Activated effector memory CD4-positive, alpha-beta T cell treated with Interleukin-2 at 50 U/mL for 16 hours (primary cell): ENCODE measurements at regions not wholly inside any gene's neighbourhood (a gene's known extent, or its start where the extent isn't known, plus 50 kb on each side); places are given as distances from the start of the nearest gene placed in this dataset.
"Not testable (repeated sequence)": the region's sequence is repeated elsewhere in the genome, so short reads cannot be mapped to it uniquely, and the experiment has no call there.

Experiments used
- DNase-seq: peaks from one replicate; pipeline ENCODE4 v3.0.0-alpha.2; 2020

DNA sequence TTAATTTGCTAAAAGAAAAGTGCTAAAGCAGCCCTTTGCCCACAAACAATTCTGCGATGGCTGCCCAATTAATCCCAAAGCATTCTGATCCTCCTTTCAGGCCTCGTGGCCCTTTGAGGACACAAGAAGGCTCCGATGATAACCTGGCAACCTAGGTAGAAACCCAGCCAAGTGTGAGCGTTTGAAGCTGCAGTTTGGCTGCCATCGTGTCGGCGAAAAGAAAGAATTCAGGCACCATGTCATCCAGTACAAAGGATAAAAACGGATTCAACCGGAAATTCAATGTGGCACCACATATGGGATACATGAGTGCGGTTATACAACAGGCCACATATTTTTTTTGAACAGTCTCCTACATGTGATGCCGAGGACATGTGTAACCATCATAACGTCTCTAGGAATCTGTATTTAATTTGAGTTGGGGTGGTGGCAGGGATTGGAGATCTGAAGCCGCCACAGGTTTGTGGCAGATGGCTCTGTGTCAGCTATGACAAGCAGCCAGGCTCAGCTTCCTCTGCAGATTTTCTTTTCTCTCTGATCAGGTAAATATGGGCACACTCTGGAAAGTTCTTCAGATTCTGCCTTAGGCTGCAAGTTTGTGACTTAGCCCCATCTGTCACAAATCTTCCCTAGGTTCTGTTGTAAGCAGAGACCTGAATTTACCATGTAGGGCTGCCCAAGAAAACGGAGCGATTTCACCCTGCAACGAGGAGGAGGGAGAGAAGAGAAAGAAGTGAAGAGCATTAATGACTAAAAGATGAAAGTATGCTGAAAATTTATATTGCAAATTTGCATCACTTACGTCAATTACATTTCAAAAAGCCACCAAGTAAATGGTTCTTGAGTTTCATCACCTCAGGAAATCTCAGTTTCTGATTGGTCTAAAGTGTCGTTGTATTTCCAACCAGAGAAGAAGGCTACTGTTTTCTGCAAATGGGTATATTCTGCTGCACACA, 573.2 kb downstream of the ZEB2 start:
- DNase-seq: no peak

DNA sequence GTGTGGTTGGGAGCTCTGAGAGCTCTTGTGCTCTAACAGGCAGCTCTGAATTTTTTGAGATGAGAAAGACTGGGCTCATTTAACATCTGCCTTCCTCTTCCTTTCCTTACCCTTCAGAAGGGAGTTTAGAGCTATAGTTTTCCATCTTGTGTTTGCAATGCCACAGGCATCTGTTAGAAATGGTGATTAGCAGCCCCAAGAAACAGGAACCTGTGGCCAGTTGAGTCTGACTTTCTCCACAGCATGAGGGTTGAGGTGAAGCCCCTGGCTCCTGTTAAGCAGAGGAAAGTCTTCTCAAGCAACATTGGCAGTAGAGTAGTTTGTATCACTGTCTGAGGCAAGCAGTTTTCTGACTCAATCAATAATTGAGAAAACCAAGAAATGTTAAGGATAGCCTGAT, 577.4 kb downstream of the ZEB2 start:
- no peak for DNase-seq

DNA sequence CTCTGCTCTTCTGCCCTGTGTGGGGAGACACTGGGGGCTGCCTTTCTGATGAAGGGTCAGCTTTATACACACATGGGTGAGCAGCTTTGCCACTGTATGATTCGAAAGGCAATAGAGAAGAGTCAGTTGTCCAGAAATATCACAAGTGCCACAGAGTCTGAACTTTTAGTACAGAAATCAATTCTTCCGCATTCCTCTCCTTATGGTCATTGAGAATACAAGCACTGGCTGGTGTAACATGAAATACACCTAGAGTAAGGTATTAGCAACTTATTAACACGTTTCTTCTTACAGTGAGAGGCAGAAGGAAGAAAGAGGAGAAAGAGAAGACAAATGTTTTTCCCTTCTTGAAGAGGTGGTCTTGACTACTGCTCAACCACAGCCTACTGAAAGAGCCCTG, 579.2 kb downstream of the ZEB2 start:
- DNase-seq: no peak

DNA sequence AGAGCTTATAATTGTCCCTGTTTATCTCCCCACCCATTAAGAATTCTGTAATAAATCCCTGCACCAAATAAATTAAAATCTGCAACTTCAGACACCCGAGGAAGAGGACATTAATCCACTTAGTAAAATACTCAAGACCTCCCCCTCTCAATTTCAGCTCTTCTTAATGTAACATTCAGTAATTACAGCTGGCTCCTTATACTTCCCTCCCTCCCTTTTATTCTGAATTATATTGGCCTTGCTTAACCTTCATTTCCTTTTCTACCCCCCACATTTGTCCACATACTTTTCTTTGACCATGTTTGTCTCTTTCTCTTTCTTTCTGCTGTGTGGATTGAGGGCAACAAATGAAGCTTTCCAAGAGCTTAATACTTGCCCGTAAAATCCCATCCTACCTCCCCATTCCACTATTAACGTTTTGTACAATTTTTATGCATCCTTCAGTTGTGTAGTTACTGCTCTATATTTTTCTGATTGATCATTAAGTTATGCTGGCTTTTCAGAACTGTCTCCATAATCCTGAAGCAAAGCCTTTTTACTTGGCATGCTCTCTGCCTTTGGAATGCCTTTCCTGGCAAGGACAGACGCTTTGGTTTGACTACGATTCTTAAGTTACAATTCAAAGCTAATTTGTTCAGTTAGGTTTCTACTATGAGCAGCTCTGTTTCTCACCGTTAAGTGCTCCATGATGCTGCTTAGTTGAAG, 580.1 kb downstream of the ZEB2 start:
- no peak for DNase-seq

DNA sequence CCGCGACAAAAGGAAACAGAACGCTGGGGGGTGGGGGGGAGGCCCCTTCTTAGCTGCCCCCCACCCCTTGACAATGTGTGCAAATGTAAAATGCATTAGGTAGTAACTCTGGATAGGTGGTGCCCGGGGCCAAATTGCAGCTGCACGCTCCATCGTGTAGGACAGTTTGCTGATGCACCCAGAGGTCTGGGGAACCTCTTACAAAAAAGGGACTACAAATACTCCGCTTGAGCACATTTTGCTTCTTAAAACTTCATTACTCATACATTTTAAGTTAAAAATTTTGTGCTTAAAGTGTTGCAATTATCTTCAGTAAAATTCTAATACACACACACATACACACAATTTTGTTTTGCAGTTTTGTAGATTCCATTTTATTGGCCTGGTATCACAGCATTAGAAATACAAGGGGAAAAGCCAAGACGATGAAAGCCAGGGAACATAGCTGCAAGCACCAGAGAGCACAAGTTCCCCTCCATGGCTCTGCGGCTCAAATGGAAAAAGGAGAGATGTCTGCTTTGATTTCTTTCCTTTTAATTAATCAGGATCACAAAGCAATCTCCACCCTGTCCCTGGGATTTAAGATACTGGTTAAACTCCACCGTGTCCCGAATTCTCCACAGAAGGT, 582.1 kb downstream of the ZEB2 start:
- DNase-seq: no peak

DNA sequence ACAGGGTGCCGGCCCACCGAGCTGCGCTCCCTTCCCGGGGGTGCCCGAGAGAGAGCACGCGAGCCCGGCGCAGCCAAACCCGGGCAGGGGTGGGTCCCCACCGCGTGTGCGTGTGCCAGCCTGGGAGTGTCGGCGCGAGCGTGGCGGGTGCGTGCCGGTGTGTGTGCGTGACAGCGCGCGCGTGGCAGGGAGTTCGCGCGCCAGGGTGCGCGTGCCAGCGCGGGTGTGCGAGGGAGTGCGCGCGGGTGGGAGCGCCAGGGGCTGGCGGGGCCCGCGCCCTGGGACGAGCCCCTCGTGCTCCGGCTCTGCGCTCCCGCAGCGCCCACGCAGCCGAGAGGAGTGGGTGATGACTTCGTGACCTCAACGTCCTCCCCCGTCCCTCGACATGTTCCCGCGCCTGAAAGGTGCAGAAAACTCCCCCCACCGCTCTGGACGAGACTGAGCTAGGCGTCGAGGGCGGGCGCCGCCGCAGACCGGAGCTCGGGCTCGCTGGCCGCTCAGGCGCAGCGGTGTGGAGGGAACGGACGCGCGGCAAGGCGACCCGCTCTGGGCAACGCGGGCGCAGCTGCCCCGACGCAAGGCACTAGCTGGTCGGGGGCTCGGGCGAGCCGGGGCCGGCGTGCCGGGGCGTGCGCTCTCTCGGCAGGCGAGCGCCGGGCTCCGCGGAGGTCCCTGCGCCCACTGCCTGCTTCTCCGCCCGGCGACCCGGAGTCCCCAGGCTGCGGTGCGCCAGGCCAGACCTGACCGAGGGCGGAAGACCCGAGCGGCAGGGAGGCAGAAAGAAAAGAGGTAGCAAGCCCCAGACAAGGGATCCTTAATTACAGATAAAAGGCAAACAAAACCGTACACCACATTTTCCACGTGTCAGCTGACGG, 582.8 kb downstream of the ZEB2 start:
- DNase-seq: no peak

DNA sequence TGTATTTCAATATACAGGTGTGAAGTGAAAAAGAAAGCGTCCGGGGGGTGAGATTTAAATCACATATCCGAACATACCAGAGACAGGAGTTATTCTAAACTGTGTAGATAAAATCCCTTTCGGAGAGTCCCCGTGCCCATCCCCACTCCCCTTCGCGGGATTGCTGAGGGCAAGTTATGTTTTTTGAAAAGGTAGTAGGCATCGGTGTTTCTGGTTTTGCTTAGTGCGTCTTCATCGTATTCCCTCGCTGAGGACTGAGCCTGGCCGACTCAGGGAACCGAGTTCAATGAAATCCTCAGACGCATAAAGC, 583.4 kb downstream of the ZEB2 start:
- DNase-seq: no peak

DNA sequence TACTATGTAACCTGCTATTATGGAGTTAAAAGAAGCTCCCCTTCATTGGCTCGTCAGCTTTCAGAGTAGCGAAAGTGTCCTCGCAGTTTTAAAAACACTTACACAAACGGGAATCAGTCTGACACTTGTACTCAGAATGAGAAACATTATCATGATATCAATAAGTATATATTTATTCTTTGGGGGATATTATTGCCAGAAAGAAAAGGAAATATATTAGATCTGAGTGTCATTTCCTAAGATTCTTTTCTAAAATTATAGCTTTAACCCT, 584.5 kb downstream of the ZEB2 start:
- DNase-seq: no peak

DNA sequence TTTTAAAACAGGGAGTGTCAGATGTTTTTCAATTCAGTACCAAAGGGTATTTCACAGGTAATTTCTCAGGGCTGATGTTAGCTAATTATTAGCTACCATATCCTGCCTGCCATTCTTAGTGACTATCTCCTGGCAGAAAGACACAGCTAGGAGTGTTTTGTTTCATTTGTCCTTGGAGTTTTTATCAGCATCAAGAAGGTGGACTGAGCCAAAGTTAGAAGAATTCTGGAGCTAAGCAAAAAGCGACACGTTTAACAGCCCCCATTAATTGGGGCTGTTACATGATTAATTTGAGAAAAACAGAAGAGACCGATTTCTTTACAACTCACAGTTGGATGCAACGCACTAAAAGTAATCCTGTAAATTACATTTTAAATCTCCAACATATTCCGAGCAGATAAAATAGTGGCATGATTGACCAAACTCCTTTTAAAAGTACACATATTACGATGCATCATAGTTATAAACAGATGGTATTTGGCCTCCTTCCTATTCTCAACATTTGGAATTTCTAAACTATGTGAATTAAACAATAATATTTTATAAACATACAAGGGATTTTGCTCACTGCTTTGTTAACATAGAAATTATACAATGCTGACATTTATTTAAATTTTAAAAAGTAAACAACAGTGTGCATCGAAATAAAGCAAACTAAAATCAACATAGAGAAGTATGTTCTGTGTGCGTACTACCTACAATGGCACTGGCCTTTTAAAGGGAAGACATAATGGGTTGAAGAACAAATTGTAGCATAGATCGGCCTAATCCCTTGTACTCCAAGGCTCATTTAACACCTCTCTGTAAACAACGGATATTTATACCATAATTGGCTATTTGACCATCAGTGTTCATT, 585.1 kb downstream of the ZEB2 start:
- no peak for DNase-seq

DNA sequence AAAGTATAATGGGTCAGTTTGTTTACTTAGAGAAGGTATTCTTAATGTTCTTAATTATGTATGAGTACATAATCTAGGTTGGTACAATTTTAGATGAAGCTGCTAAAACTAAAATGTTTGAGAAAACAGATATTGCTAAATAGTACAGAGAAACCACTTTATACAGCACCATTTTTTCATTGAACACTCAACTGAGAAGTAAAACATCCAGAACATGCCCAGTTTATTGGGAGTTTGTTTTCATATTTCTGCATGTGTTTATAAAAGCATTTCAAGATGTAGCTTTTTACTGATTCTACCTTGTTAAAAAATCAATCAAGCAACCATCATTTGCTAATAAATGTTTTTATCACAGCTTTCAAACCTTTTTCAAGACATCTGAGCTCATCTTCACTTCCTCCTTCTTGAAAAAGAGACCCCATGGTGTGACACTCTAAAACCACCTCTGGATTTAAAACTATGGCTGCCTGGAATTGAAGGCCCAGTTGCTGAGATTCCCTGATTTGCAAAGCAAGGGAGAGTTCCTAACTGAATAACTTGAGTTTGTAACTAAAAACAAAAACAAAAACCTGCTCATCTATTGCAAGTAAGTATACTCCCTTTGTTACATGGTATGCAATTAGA, 585.9 kb downstream of the ZEB2 start:
- DNase-seq: no peak

DNA sequence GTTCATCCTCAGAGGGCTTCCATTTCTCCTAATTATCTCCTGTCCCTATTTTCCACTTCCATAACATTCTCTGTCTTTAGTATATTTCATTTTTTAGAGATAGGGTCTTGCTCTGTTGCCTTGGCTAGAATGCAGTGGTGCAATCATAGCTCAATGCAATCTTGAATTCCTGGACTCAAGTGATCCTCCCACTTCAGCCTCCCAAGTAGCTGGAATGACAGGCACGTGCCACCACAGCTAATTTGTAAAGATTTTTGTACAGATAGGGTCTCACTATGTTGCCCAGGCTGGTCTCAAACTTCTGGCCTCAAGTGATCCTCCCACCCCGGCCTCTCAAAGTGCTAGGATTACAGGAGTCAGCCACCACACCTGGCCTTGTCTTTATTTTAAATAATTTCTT, 589.0 kb downstream of the ZEB2 start:
- no peak for DNase-seq

DNA sequence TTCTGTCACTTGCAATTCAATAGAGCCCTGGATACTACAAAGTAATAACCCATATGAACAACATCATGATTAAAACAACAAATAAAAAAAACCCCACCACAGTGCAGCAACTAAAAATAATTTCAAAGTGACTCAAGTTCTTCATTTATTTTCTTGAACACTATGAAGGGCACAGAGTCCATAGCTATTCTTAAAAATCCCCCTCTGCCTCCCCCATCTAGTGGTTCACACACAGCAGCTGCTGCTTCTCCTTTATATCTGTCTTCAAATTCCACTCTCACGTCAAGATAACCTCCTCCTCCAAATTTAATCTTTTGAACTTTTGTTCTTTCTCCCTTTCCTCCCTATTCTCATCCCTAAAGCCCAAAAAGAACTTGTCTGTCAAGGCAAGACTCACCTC, 591.3 kb downstream of the ZEB2 start:
- no peak for DNase-seq

DNA sequence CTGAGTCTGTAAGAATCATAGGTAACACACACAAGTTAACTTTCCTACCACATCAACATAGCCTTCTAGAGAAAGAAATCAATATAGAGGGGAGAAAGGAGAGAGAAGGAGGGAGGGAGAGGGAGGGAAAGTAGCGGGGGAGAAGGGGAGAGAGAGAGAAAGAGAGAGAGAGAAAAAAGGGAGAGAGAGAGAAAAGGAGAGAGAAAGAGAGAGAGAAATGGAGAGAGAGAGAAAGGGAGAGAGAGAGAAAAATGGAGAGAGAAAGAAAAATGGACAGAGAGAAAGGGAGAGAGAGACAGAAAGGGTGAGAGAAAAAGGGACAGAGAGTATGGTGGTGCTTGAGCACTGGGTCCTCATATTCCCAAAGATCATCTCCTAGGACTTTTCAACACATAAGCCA, 591.7 kb downstream of the ZEB2 start:
- no peak for DNase-seq

DNA sequence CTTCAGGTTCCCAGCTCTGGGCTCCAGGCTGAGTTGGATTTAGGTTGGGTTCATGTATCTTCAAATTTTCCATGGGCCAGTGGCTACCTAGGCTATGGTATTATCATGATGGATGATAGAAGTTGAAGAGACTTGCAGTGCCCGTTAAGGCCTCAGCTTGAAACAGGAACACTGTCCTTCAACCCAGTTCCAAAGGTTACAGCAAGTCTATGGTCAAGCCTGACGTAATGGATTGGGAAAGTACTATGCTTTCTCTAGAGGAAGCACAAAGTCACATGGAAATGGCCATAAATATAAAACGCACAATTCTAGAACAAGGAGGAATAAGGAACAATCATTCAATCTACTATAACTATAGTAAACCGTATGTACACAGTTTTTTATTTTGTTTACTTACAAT, 593.2 kb downstream of the ZEB2 start:
- DNase-seq: no peak

DNA sequence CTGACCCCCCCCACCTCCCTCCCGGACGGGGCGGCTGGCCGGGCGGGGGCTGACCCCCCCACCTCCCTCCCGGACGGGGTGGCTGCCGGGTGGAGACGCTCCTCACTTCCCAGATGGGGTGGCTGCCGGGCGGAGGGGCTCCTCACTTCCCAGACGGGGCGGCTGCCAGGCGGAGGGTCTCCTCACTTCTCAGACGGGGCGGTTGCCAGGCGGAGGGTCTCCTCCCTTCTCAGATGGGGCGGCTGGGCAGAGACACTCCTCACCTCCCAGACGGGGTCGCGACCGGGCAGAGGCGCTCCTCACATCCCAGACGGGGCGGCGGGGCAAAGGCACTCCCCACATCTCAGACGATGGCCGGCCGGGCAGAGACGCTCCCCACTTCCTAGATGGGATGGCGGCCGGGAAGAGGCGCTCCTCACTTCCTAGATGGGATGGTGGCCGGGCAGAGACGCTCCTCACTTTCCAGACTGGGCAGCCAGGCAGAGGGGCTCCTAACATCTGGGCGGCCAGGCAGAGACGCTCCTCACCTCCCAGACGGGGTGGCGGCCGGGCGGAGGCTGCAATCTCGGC, 597.6 kb downstream of the ZEB2 start:
- DNase-seq: not testable (repeated sequence)

DNA sequence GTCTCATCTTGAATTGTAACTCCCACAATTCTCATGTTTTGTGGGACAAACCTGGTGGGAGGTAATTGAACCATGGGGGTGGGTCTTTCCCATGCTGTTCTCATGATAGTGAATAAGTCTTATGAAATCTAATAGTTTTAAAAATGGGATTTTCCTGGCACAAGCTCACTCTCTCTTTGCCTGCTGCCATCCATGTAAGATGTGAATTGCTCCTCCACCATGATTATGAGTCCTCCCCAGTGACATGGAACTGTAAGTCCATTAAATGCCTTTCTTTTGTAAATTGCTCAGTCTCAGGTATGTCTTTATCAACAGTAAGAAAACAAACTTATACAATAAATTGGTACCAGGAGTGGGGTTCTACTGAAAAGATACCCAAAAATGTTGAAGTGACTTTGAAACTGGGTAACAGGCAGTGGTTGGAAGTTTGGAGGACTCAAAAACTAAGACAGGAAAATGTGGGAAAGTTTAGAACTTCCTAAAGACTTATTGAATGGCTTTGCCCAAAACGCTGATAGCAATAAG, 601.4 kb downstream of the ZEB2 start:
- DNase-seq: no peak

DNA sequence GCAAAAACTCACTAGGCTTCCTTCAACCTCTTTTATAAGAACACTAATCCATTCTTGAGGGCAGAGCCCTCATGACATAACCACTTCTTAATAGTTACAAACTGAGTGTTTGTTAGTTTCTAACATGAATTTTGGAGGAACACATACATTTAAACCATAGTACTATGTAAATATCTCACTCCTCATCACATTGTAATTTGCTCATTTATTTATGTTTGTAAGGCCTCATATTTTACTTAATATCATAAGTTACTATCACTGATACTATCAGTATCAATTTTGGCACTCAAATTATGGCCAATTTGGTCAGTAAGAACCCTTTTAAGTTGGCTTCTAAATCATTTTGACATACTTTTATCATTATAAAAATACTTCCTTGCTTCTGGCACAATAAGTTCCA, 603.1 kb downstream of the ZEB2 start:
- no peak for DNase-seq

DNA sequence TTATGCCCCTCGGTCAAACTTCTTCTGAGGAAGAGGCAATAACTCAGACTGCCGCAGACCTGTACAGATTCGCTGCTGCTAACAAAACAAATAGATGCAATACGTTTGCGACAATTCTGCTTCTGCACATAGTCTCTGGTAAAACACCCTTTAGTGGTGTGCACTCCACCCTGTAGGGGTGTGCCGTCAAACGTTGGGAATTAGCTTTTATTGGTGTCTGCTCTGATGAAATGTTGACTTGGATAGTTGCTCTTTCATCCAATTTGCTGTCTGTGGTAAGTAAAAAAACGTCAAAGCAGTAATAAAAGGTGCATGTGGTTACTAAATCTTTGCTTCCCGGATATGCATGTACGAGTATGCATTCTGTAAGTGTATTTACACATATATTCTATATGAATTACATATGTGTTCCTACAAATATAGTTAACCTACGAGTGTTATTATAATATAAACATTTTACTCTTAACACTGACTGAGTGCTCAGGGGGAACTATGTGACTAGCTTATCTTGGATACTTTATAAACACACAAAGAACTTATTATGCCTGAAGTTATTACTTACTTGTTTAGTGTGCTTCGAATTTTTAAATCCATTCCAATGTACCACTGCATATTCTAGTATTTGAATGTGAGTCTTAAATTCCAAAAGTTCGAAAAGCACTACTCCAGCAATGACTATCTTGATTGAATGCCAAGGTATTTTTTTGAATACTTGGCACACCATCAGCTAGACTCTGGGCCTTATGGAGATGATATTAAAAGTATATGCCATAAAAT, 610.2 kb downstream of the ZEB2 start:
- no peak for DNase-seq

DNA sequence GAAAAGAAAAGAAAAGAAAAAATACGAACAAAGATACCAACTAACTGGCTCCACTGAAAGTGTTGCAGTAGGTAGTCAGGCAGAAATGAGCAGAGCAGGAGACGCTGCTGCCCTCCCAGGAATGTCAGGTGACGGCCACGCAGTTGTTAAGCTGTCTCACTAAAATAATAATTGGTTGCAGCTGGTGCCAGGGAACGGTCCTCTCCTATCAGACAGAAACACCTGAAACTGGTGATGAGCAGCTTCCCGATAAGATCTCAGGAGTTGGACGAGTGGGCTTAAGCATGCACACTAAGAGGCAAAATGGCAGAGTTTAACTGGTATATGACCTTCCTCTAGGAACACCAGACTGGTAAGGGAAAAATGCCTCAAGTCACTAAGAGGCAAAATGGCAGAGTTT, 611.1 kb downstream of the ZEB2 start:
- no peak for DNase-seq

DNA sequence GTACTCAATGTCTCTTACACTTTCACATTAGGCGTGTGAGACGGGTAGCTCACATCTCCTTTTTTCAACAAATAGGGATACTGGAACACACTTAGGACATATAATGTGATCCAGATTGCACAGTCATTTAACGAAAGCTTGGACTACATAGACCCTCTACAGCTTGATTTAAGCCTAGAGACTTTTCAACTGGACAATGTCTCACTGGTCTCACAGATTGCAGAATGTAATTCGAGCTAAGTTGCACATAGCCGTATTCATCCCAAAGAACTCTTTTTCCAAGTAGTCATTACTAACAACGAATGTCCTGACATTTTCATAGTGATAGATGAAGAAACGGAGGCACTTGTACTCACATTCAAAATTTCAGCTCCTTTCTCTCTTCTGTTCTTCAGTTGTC, 612.1 kb downstream of the ZEB2 start:
- DNase-seq: no peak
